ACC112 (cell line): ENCODE measurements at regions not wholly inside any gene's neighbourhood (a gene's known extent, or its start where the extent isn't known, plus 50 kb on each side); places are given as distances from the start of the nearest gene placed in this dataset.

Experiments used
- H2AFZ ChIP-seq: fragments of 200-600 bp; sonication (generic); one replicate; pipeline ENCODE4 v1.6.0; 2017; ENCODE audit warnings: antibody characterized with exemption, low read length; ENCODE audit not compliant: unreplicated experiment
- H3K27ac ChIP-seq: fragments of 200-600 bp; sonication (generic); 2 replicates; pipeline ENCODE4 v1.5.1; 2014; ENCODE audit warnings: low read depth, mild to moderate bottlenecking, antibody characterized with exemption, low read length, moderate library complexity
- H3K27me3 ChIP-seq: fragments of 200-600 bp; sonication (generic); 2 replicates; pipeline ENCODE4 v1.6.1; 2014; ENCODE audit warnings: mild to moderate bottlenecking, antibody characterized with exemption, low read length, moderate library complexity, mixed read lengths; ENCODE audit not compliant: insufficient read depth
- H3K36me3 ChIP-seq: fragments of 200-600 bp; sonication (generic); 2 replicates; pipeline ENCODE4 v1.6.1; 2016; ENCODE audit warnings: mild to moderate bottlenecking, antibody characterized with exemption, low read length, moderate library complexity, mixed read lengths; ENCODE audit not compliant: insufficient read depth
- H3K4me1 ChIP-seq: fragments of 200-600 bp; sonication (generic); one replicate; pipeline ENCODE4 v1.6.1; 2016; ENCODE audit warnings: low read length, mixed read lengths; ENCODE audit not compliant: insufficient read depth, unreplicated experiment, control insufficient read depth
- H3K4me3 ChIP-seq: fragments of 200-600 bp; sonication (generic); 2 replicates; pipeline ENCODE4 v1.5.1; 2014; ENCODE audit warnings: mild to moderate bottlenecking, low read depth, low read length
- H3K79me2 ChIP-seq: fragments of 200-600 bp; sonication (generic); one replicate; pipeline ENCODE4 v1.6.0; 2016; ENCODE audit warnings: low read length; ENCODE audit not compliant: control insufficient read depth, unreplicated experiment, insufficient read depth

- Histone ChIP-seq H3K79me2 (no peaks in the 10 kb centered on the region), H2AFZ (peak overlapping the region; percentile 60), H3K27me3 (peaks cover 61% of the 10 kb centered on the region), H3K36me3 (no peaks in the 10 kb centered on the region), H3K4me1 (peaks cover 7% of the 10 kb centered on the region), H3K27ac (no peak overlapping the region), H3K4me3 (peak overlapping the region; percentile 71)
Measured at GRCh38 chr14:23694949-23695663, 58.9 kb downstream of the DHRS2 start.

GRCh38 chr14:23695664-23695999 is 59.5 kb downstream of the DHRS2 start:
- Histone ChIP-seq H3K27me3 (peaks cover 59% of the 10 kb centered on the region), H3K27ac (no peak overlapping the region), H2AFZ (peak overlapping the region; percentile 60), H3K36me3 (no peaks in the 10 kb centered on the region), H3K4me1 (peaks cover 7% of the 10 kb centered on the region), H3K79me2 (no peaks in the 10 kb centered on the region), H3K4me3 (peak overlapping the region; percentile 71)

- Histone ChIP-seq H3K4me3 (no peak overlapping the region), H2AFZ (no peak overlapping the region), H3K36me3 (no peaks in the 10 kb centered on the region), H3K79me2 (no peaks in the 10 kb centered on the region), H3K27ac (no peak overlapping the region), H3K27me3 (peaks cover 53% of the 10 kb centered on the region), H3K4me1 (peaks cover 7% of the 10 kb centered on the region)
Measured at GRCh38 chr14:23696701-23697239, 60.6 kb downstream of the DHRS2 start.

DNA sequence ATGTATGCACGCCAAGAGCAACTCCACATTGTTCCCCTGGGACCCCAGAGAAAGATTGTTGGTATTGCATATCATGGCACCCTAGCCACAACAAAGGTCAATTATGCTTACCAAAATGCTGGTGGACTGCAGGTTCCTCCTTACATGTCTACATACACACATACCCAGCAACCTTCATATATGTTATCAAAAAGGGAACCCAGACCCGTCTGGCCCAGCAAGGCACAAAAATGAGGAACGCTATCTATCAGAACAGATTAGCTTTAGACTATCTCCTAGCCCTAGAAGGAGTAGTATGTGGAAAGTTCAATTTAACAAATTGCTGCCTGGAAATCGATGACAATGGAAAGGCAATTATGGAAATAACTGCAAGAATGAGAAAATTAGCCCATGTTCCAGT is 61.5 kb downstream of the DHRS2 start:
- H3K4me3 ChIP-seq: no peak overlapping the region
- no peak overlapping the region for H2AFZ ChIP-seq
- H3K4me1 ChIP-seq: peaks cover 7% of the 10 kb centered on the region
- H3K27me3 ChIP-seq: peaks cover 52% of the 10 kb centered on the region
- H3K27ac ChIP-seq: no peak overlapping the region
- no peaks in the 10 kb centered on the region for H3K79me2 ChIP-seq
- no peaks in the 10 kb centered on the region for H3K36me3 ChIP-seq

DNA sequence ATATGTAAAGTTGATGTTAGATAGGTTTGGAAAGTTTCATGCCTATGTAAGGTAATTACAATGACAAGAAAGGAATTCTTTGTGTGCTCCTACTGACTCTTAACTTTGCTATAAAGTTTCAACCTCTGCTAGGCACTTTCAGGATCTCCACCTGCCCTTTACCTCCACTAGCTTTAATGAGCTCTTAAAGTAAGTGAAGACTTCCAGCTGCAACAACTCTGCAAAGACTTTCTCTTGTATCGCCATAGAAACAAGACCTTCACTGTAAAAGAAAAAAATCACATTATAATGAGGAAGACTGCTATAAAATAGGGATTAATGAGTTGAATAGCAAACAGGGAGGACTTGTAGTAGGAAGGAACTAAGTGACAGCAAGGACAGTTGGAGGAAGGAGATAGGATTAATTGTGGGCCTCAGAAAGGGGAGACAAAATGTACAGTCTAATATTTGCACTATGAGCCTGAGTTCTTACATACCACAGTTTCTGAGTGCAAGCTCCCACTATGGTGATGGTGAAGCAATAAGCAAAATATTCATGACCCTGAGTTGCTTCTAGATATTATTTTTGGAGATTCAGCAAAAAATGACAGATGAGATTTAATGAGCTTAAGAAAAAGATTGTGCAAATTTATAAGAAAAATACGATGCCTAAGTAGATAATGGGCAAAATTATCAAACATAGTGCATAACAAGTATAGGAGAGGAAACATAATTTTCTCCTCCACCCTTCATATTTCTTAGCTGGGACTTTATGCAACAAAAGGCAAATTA is 66.7 kb downstream of the DHRS2 start:
- Histone ChIP-seq H3K4me3 (no peak overlapping the region), H3K27me3 (peaks cover 13% of the 10 kb centered on the region), H3K4me1 (no peaks in the 10 kb centered on the region), H3K79me2 (no peaks in the 10 kb centered on the region), H3K27ac (no peak overlapping the region), H3K36me3 (no peaks in the 10 kb centered on the region), H2AFZ (no peak overlapping the region)

GRCh38 chr14:23704890-23705289 is 68.7 kb downstream of the DHRS2 start:
- Histone ChIP-seq H3K27ac (no peak overlapping the region), H3K36me3 (no peaks in the 10 kb centered on the region), H3K4me3 (no peak overlapping the region), H3K79me2 (no peaks in the 10 kb centered on the region), H2AFZ (no peak overlapping the region), H3K4me1 (no peaks in the 10 kb centered on the region), H3K27me3 (peaks cover 10% of the 10 kb centered on the region)

- Histone ChIP-seq H3K27ac (no peak overlapping the region), H2AFZ (no peak overlapping the region), H3K36me3 (no peaks in the 10 kb centered on the region), H3K79me2 (no peaks in the 10 kb centered on the region), H3K27me3 (peaks cover 29% of the 10 kb centered on the region), H3K4me3 (no peak overlapping the region), H3K4me1 (no peaks in the 10 kb centered on the region)
Measured at GRCh38 chr14:23707415-23707814, 71.3 kb downstream of the DHRS2 start.

DNA sequence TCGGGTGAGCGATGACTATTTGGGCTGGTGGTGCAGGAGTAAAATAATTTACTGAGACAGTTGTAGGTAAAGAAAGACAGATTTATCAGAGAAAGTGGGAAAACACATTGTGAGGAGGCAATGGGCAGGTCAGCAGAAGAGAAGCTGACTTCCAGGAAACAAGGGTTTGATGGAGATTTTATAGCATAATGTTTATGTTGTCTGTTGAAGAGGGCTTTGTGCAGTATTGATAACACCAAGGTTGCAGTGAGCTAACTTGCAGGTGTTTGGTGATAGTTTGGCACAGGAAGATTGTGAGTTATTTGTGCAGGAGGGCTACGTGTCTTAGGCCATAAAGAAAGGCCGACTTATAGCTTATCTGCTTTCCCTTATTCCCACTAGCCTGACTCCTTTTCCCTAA is 72.2 kb downstream of the DHRS2 start:
- Histone ChIP-seq H2AFZ (no peak overlapping the region), H3K27me3 (peaks cover 37% of the 10 kb centered on the region), H3K27ac (no peak overlapping the region), H3K79me2 (no peaks in the 10 kb centered on the region), H3K36me3 (no peaks in the 10 kb centered on the region), H3K4me1 (no peaks in the 10 kb centered on the region), H3K4me3 (no peak overlapping the region)

DNA sequence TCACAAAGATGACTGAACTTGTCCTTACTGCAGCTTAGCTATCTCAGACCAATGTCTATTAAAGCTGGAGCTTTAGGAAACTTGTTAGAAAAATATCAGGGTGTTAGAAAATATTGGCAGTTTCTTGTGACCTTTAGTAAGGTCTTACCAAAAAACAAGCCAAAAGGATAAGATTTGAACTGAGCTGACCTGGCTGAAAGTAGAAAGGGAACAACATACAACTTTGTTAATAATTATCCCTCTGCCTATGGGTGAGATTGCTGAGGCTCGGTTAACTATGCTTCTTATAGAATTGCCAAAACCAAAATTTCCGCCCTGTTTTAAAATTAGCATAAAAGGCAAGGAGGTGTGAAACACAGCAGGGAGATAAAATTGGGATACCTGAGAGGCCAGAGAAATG is 73.8 kb downstream of the DHRS2 start:
- Histone ChIP-seq H3K27me3 (peaks cover 39% of the 10 kb centered on the region), H3K27ac (no peak overlapping the region), H3K4me1 (no peaks in the 10 kb centered on the region), H3K4me3 (no peak overlapping the region), H2AFZ (no peak overlapping the region), H3K36me3 (no peaks in the 10 kb centered on the region), H3K79me2 (no peaks in the 10 kb centered on the region)

DNA sequence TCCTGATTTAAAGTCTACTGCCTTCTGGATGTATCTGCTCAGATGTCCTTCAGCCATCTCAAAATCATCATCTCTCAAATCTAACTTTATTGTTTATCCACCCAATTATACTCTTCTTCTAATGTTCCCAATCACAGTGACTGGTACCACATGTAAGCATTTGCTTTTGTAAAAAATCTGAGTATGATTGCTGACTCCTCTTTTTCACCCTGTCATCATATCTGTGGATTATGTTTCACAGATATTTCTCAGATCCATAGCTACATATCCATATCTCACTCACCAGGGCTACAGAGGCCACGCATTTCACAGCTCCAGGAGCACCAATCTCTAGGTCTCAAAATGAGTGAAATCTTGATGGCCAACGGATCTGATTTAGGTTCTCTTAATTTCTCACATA is 76.1 kb downstream of the DHRS2 start:
- H3K27ac ChIP-seq: no peak overlapping the region
- H3K79me2 ChIP-seq: no peaks in the 10 kb centered on the region
- peaks cover 50% of the 10 kb centered on the region for H3K27me3 ChIP-seq
- H3K4me3 ChIP-seq: no peak overlapping the region
- H2AFZ ChIP-seq: no peak overlapping the region
- no peaks in the 10 kb centered on the region for H3K4me1 ChIP-seq
- no peaks in the 10 kb centered on the region for H3K36me3 ChIP-seq
